Kidney epithelial cell (primary cell): ENCODE measurements at regions not wholly inside any gene's neighbourhood (a gene's known extent, or its start where the extent isn't known, plus 50 kb on each side); places are given as distances from the start of the nearest gene placed in this dataset.

ENCODE experiments used
- DNase-seq: peaks from one replicate; pipeline ENCODE4 v3.0.0-alpha.2; 2010; ENCODE audit warnings: low read depth
- H3K27me3 ChIP-seq: 2 replicates; pipeline ENCODE4 v1.6.0; 2011; ENCODE audit warnings: low read length; ENCODE audit not compliant: control insufficient read depth, insufficient read depth
- H3K36me3 ChIP-seq: 2 replicates; pipeline ENCODE4 v1.5.1; 2011; ENCODE audit warnings: low read length; ENCODE audit not compliant: control insufficient read depth, insufficient read depth
- H3K4me3 ChIP-seq: 2 replicates; pipeline ENCODE4 v1.5.1; 2011; ENCODE audit warnings: low read depth, mild to moderate bottlenecking, control low read depth, low read length
- CTCF ChIP-seq: IDR thresholded peaks from 2 replicates; pipeline ENCODE4 v1.5.1; 2011; ENCODE audit warnings: mild to moderate bottlenecking, moderate library complexity, low read length, control low read depth, inconsistent platforms; ENCODE audit not compliant: insufficient read depth, poor library complexity, severe bottlenecking

GRCh38 chr4:166230841-166231240 is 357.8 kb downstream of the TLL1 start:
- H3K27me3 ChIP-seq: no peaks in the 10 kb centered on the region
- no peak for DNase-seq
- H3K36me3 ChIP-seq: no peaks in the 10 kb centered on the region
- TF ChIP-seq CTCF: no peak
- H3K4me3 ChIP-seq: no peak overlapping the region

- no peak for TF ChIP-seq CTCF
- no peaks in the 10 kb centered on the region for H3K27me3 ChIP-seq
- no peak for DNase-seq
- H3K4me3 ChIP-seq: no peak overlapping the region
- H3K36me3 ChIP-seq: no peaks in the 10 kb centered on the region
Observed at GRCh38 chr4:166239354-166239753, 366.3 kb downstream of the TLL1 start.

GRCh38 chr4:166252487-166253402 is 379.7 kb downstream of the TLL1 start:
- TF ChIP-seq CTCF: peak; percentile 61
- H3K27me3 ChIP-seq: no peaks in the 10 kb centered on the region
- no peak for DNase-seq
- no peaks in the 10 kb centered on the region for H3K36me3 ChIP-seq
- H3K4me3 ChIP-seq: no peak overlapping the region

GRCh38 chr4:166257276-166257675 is 384.2 kb downstream of the TLL1 start:
- TF ChIP-seq CTCF: no peak
- no peaks in the 10 kb centered on the region for H3K36me3 ChIP-seq
- H3K4me3 ChIP-seq: no peak overlapping the region
- H3K27me3 ChIP-seq: no peaks in the 10 kb centered on the region
- DNase-seq: no peak

GRCh38 chr4:166257891-166258290 is 384.9 kb downstream of the TLL1 start:
- Histone ChIP-seq H3K4me3 (no peak overlapping the region), H3K36me3 (no peaks in the 10 kb centered on the region), H3K27me3 (no peaks in the 10 kb centered on the region)
- TF ChIP-seq CTCF: no peak
- DNase-seq: no peak

GRCh38 chr4:166259081-166259480 is 386.0 kb downstream of the TLL1 start:
- no peak overlapping the region for H3K4me3 ChIP-seq
- DNase-seq: no peak
- H3K27me3 ChIP-seq: no peaks in the 10 kb centered on the region
- no peaks in the 10 kb centered on the region for H3K36me3 ChIP-seq
- TF ChIP-seq CTCF: no peak
